SW480 (cell line): ENCODE measurements at regions not wholly inside any gene's neighbourhood (a gene's known extent, or its start where the extent isn't known, plus 50 kb on each side); places are given as distances from the start of the nearest gene placed in this dataset.

ENCODE experiments used
- DNase-seq: peaks from one replicate; pipeline ENCODE4 v3.0.0-alpha.2; 2016; ENCODE audit warnings: low spot score

- no peak for DNase-seq
Measured at GRCh38 chr16:6498858-6499257, 833.8 kb upstream of the RBFOX1 start.

GRCh38 chr16:6496996-6497395 lies 835.6 kb upstream of the RBFOX1 start:
- no peak for DNase-seq

GRCh38 chr16:6495486-6496210 lies 837.0 kb upstream of the RBFOX1 start:
- DNase-seq: no peak

GRCh38 chr16:6494716-6495115 lies 837.9 kb upstream of the RBFOX1 start:
- no peak for DNase-seq

GRCh38 chr16:6493555-6493954 lies 839.1 kb upstream of the RBFOX1 start:
- no peak for DNase-seq

GRCh38 chr16:6492742-6493141 lies 839.9 kb upstream of the RBFOX1 start:
- DNase-seq: no peak

- no peak for DNase-seq
Measured at GRCh38 chr16:6484935-6485334, 847.7 kb upstream of the RBFOX1 start.

GRCh38 chr16:6484081-6484480 lies 848.6 kb upstream of the RBFOX1 start:
- DNase-seq: no peak

- DNase-seq: no peak
Measured at GRCh38 chr16:6483469-6484033, 849.1 kb upstream of the RBFOX1 start.

- DNase-seq: no peak
Measured at GRCh38 chr16:6482696-6483468, 849.8 kb upstream of the RBFOX1 start.

GRCh38 chr16:6481894-6482293 lies 850.8 kb upstream of the RBFOX1 start:
- no peak for DNase-seq

- no peak for DNase-seq
Measured at GRCh38 chr16:6453742-6454141, 878.9 kb upstream of the RBFOX1 start.

GRCh38 chr16:6447021-6447790 lies 885.4 kb upstream of the RBFOX1 start:
- DNase-seq: no peak

GRCh38 chr16:6446370-6446769 lies 886.3 kb upstream of the RBFOX1 start:
- no peak for DNase-seq

GRCh38 chr16:6439129-6439528 lies 893.5 kb upstream of the RBFOX1 start:
- DNase-seq: no peak

GRCh38 chr16:6428861-6429260 lies 903.8 kb upstream of the RBFOX1 start:
- no peak for DNase-seq

- no peak for DNase-seq
Measured at GRCh38 chr16:6427621-6428020, 905.0 kb upstream of the RBFOX1 start.

GRCh38 chr16:6407596-6407995 lies 925.0 kb upstream of the RBFOX1 start:
- DNase-seq: no peak

- DNase-seq: no peak
Measured at GRCh38 chr16:6406028-6406427, 926.6 kb upstream of the RBFOX1 start.

GRCh38 chr16:6382924-6383459 lies 949.7 kb upstream of the RBFOX1 start:
- no peak for DNase-seq

GRCh38 chr16:6381896-6382295 lies 950.7 kb upstream of the RBFOX1 start:
- DNase-seq: no peak

- no peak for DNase-seq
Measured at GRCh38 chr16:6377956-6378355, 954.7 kb upstream of the RBFOX1 start.
